NCI-H187 (cell line): ENCODE measurements at regions not wholly inside any gene's neighbourhood (a gene's known extent, or its start where the extent isn't known, plus 50 kb on each side); places are given as distances from the start of the nearest gene placed in this dataset.

Experiments used
- DNase-seq, 2 experiments: peaks; one replicate each; lab custom pipeline; 2025; lab: John Stamatoyannopoulos, UW

DNA sequence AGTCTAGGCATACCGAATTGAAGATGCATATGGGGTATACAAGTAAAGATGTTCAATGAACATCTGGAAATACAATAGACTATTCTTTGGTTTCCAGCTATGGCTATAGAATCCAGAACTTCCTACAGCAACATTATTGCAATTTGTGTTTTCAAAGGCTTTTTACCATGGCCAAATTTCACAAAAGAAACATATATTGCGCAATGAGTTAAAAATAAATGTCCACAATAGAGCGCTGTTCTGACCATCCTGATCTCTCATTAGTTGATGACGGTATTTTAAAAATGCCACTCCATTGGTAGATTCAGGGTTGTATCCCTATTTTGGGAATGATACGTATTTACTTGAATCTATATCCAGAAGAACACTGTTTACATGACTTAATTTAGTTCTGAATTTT is 139.2 kb downstream of the LINC00632 start:
- no peak for DNase-seq

DNA sequence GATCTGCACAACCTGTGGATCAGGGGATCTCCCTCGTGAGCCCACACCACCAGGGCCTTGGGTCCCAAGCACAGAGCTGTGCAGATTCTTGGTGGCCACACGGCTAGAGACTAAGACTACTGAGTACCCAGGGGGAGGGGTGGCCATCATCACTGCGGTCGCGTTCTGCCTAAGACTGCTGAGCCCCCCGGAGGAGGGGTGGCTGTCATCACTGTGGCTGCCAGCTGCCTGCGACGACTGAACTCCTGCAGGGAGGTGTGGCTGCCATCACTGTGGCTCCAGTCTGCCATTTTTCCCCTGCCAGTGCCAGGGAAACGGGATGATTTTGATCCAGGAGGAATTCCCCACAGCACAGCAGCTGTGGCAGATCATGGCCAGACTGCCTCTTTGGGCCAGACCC is 141.7 kb upstream of the SPANXB1 start:
- no peak for DNase-seq

DNA sequence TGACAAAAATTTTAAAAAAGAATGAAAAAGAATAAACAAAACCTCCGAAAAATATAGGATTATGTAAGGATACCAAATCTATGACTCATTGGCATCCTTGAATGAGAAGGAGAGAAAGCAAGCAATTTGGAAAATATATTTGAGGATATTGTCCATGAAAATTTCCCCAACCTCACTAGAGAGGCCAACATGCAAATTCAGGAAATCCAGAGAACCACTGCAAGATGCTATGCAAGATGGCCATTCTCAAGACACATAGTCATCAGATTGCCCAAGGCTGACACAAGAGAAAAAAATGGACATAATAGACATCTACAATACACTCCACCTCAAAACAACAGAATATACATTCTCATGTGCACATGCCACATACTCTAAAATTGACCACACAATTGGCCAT is 135.9 kb upstream of the SPANXB1 start:
- DNase-seq, result no peak

DNA sequence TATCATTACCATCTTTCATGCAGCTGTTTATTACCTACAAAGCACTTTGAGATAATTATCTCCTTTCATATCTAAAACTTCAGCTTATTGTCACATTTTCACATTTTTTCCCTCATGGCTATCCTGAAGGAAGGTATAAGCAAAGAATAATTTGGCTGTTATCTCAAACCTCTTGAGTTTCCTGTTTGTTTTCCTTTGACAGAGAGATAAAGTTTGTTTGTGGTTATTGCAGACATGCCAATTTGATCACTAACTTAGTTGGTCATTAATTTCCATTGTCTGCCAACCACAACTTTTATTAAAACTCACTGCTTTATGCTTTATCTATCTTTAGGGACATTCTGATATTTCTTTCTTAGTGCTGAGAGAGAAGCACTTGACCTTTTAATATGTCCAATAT is 89.8 kb upstream of the SPANXB1 start:
- no peak for DNase-seq

DNA sequence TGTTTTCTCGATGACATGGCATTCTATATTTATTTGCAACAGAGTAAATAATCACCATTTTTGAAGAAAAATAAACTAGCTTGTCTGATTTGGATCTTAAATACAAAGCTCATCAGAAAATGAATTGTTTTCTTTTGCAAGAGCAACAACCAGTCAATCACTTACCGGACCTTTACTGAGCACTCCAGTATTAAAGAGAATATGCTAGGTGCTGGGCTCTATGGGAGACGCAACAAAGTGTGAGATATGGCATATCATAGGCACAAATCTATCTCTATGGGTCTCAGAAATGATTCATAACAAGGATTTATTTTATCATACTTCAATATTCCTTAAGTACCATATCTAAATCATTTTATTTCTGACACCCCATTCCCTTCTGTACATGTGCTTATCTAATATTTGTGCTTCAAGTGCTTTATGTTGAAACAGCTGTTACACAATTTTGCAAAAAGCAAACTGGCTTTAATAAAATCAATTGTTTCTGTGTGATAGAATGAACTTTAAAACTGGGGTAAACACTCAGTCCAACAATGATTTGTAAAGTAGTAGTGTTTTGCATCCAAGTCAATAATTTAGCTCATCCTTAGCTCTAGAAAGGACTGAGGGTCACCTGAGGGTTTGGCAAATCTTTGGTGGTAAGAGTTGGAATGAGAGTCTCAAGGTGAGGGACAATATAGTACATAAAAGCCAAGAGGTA is 88.4 kb upstream of the SPANXB1 start:
- DNase-seq, result no peak

DNA sequence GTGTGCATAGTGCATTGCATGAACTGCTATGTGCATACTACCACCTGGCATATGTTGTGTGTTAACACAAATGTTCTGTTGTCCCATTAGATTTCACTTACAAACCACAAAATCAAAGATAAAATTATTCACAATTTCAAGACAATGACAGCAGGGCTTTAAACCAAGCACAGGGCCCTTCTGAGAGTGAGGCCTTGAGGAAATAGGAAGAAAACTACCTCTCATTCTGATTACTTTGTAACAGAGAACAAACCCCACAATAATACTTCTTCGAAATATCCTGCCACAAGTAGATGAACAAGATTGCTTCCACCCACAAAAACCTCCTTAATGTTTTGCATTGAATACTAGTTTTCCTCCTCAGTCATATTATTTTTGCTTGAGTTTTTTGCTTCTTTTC is 85.5 kb upstream of the SPANXB1 start:
- DNase-seq, result no peak

DNA sequence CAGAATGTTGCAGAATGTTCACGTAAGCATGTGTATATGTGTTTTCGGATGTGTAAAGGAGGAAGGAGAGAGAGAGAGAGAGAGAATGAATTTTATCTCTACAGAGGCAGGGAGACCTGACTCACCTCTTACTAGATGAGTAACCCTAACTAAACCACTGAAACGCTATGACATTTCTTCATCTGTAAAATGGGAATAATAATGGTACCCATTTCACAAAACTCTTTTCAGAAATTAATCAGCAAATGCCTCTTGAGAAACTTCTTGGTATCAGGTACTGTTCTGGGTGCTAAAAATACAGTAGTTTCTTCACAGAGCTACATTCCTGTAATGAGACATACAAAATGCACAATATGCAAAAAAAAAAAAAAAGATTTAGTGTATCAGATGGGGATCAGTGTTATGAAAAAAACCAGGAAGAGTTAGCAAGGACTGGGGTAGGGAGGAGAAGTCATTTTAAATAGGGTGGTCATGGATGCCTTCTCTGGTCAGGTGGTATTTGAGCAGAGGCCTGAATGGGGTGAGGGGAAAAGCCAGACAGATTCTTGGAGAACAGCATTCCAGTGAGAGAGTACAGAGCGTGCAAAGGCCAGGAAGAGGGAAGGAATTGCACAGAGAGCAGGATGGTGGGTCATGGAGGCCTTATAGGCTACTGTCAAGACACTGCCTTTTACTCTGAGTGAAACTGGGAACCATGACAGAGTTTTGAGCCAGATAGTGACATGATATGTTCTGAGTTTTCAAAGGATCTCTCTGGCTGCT is 84.9 kb upstream of the SPANXB1 start:
- DNase-seq, result no peak

DNA sequence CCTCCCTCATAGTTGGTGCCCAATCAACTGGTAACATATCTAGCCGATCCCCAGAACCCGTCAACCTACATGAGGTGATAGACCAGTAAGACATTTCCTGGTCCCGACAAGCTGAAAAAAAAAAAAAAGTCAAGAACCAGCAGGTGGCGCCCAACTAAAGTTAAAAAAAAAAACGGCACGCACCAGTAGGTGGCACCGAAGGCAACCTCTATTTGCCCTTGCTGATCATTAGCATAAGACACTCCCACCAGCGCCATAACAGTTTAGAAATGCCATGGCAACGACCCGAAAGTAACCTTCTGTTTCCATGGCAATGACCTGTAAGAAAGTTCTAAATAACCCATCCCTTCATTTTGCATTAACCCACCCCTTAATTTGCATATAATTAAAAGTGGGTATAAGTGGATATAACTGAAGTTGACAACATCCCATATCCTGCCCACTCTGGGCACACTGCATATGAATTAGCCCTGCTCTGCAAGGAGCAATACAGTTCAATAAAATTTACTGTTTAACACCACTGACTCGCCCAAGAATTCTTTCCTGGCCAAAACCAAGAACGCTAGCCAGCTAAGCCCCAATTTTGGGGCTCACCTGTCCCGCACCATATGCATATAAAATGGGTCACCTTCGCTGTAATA is 83.9 kb upstream of the SPANXB1 start:
- peak in 1 of 2 experiments; percentile 0 for DNase-seq

DNA sequence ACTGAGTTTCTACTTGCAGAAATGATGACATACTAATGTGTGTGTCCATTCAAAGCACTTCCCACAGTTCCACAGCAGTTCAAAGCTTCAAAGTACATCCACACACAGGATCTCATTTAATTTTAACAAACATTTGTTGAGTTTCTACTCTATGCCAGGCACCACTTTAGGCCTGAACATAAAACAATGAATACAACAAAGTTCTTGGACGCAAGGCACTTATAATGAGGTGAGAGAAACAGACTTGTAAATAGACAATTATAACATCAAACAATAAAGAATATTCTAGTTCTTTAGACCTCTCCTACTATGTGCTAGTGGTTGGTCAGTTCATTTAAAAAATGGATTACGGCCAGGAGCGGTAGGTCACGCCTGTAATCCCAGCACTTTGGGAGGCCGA is 82.0 kb upstream of the SPANXB1 start:
- DNase-seq, result no peak

DNA sequence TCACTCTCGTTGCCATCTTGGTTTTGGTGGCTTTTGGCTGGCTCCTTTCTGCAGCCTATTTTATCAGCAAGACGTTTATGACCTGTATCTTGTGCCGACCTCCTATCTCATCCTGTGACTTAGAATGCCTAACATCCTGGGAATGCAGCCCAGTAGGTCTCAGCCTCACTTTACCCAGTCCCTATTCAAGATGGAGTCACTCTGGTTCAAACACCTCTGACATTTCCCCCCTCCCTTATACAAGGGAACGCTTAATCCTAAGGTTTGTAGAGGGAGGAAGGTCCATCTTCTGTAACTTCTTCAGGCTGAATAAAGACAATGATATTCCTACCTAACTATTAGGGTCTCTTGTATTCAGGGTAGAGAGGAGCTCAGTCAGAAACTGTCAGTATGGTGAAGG is 79.3 kb upstream of the SPANXB1 start:
- DNase-seq, result no peak

DNA sequence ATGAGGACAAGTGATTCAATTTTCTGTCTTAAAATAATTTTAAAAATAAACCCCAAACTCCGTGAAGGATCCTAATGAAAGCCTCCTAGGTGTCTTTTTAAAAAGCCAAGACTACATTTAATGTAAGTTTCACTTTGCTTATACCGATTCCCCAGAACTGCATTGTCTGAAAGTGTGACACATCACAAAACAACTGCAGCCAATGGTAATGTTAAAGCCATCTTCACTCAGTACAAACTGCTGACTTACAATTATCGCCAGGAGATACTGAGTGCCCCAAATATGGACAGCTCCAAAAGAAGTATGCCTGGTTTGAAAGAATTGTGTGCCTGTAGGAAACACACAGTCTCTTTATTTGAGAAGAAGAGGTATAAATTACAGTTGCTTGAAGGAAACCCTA is 73.7 kb upstream of the SPANXB1 start:
- no peak for DNase-seq

DNA sequence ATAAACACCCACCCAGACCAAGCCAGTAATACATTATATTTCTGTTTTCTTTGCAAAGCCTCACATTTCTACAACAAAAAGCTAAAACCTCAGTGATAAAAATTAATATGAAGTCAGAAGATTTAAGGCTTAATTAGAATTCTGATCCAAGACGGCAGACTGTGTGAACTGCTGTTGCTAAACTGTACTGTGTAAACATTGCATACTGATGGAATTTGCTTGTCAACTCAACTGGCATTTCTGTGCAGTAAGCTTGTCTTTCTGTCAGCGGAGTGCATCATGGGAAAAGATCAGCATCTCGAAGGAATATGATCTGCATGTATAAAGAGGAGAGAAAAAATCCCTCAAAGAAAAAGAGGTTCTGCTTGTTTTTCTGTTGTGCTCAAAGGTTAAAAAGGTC is 69.4 kb upstream of the SPANXB1 start:
- no peak for DNase-seq

DNA sequence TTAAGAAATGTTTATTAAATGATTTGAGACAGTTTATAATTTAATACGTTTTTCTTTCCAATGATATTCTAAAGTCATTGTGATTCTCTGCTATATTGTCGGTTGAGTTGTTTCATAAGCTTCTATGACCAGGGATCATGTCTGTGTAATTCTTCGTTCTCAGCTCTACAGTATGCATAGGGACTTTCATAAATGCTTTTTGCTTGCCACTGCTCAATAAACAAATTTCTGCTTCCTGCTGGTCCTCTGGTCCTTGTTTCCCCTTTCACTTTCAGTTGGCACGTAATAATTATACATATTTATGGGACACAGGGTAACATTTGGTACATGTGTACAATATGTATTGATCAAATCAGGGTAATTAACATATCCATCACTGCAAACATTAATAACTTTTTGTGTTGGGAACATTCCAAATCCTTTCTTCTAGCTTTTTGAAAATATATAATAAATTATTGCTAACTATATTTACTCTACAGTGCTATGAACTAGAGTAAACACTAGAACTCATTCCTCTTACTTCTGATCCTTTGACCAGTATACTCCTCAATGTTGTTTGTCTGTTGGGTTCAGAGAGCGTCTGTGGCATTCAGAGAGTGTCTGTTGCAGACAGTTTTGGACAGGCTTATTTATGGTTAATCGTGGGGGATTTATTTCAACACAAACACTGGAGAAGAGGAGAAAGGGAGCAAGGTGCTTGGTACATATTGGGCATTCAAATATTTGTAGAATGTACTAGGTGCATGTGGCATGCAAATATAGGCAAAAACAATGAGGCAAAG is 68.3 kb upstream of the SPANXB1 start:
- DNase-seq, result no peak

DNA sequence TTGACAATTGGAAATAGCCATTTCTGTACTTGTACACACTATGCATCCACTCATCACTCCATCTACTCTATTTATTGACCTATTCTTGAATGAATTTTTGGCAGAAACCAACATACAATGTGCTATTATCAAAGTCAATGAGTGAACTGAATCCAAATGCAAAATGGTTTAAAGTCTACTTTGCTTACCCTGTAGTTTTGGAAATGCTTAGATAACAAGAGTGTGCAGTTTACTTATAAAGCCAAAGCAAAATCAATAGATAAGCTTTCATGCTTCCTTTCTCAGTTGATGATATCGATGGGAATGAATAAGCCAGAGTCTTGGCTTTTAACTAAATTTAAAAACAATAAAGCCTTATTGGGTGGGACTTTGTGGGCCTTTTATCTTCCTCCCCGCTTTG is 58.9 kb upstream of the SPANXB1 start:
- DNase-seq, result no peak

DNA sequence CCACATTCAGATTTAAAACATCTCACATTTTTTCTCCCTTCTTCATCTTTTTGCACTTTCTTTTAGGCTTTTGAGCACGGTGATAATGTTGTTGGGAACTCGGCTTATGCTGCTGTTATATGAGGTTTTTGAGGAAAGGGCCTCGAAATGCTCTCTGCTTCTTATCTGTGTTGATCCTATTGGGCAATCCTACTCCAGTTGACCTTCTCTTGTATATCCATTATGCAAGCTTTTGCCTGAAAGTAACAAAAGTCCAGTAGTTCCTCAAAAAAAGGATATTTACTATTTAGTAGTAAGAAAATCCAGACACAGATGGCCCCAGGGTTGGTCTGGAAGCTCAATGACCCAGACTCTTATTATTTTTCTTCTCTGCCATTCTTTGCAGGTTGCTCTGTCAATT is 57.7 kb upstream of the SPANXB1 start:
- no peak for DNase-seq

DNA sequence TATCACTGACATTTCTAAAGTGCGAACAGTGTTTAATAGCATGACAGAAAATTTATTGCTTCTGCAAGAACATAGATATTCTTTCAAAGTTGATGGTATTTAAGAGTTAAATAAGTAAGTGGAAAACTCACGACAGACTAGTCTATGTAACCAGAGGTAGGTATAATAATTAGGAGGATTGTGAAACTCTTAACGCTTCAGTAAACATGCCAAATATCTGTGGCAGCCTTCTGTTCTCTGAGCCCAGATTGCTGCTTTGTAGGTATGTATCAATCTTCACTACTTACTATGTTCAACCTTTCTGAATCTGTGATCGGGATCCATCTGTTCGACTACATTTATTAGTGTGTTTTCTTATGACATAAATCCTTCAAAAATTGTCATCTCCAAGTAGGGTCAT is 53.6 kb upstream of the SPANXB1 start:
- no peak for DNase-seq

DNA sequence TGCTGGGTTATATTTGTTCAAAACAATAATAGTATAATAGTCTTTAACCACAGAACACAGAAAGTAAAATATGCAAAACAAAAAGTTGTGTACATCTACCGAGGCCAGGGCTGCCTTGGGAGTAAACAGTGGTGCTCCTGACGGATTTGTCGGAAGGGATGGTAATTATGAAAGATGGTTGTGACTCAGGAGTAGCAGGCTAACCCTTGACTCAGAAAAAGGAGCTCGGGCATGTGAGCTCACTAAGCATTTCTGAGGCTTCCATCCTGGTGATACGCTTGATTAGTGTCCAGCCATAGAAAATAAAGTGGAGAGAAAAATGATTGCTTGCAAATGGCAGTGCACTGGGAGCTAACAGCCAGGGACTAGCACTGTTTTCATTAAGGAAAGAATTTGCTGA is 53.2 kb upstream of the SPANXB1 start:
- DNase-seq, result no peak
